ENCODE measurements at regions not wholly inside any gene's neighbourhood (a gene's known extent, or its start where the extent isn't known, plus 50 kb on each side); places are given as distances from the start of the nearest gene placed in this dataset.

DNA sequence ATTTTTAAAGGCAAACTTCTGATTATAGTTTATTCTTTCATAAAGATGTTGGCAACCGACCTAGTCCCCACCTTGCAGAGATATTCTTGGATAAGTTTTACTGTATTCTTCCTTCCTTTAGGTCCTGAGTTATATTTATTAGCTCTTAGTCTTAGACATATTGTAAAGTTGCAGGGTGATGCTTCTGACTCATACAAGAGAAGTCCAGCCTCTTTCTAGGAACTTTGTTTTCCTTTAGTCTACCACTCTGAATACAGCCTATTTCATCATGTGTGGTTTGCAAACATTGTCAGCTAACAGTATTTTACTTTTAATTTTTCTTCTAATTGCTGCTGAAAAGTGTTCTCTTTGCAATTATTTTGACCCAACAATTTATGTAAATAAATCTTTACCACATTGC is 686.7 kb downstream of the COL12A1 start:
- no peaks in the 10 kb centered on the region for H3K36me3 ChIP-seq
- DNase-seq, result no peak
- no peak overlapping the region for H3K4me3 ChIP-seq
- no peaks in the 10 kb centered on the region for H3K9me3 ChIP-seq
- no peak overlapping the region for H3K27ac ChIP-seq
- intact Hi-C loops (cut with DNase I; ENCODE audit: low total_unique reads), result no loop called here
- TF ChIP-seq POLR2A (IDR thresholded peaks at IDR 0.05), result no peak
- TF ChIP-seq, protein P1, sequence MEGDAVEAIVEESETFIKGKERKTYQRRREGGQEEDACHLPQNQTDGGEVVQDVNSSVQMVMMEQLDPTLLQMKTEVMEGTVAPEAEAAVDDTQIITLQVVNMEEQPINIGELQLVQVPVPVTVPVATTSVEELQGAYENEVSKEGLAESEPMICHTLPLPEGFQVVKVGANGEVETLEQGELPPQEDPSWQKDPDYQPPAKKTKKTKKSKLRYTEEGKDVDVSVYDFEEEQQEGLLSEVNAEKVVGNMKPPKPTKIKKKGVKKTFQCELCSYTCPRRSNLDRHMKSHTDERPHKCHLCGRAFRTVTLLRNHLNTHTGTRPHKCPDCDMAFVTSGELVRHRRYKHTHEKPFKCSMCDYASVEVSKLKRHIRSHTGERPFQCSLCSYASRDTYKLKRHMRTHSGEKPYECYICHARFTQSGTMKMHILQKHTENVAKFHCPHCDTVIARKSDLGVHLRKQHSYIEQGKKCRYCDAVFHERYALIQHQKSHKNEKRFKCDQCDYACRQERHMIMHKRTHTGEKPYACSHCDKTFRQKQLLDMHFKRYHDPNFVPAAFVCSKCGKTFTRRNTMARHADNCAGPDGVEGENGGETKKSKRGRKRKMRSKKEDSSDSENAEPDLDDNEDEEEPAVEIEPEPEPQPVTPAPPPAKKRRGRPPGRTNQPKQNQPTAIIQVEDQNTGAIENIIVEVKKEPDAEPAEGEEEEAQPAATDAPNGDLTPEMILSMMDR (IDR thresholded peaks at IDR 0.05), result no peak
- H3K27me3 ChIP-seq, result no peaks in the 10 kb centered on the region
- H3K4me1 ChIP-seq, result no peaks in the 10 kb centered on the region

DNA sequence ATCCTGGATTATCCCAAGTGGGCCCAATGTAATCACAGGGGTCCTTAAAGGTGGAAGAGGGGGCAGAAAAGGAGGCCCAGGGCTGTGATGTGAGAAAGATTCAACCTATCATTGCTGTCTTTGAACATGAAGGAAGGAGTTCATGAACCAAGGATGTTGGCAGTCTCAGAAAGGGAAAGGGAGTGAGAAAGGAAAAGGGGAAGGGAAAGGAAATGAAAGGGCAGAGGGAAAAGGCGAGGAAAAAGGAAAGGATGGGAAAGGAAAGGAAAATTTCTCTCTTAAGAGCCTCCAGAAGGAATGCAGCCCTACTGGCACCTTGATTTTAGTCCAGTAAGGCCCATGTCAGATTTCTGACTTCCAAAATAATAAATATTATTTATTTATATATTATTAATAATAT is 687.8 kb downstream of the COL12A1 start:
- H3K27ac ChIP-seq, result no peak overlapping the region
- no peak overlapping the region for H3K4me3 ChIP-seq
- H3K4me1 ChIP-seq, result no peaks in the 10 kb centered on the region
- H3K27me3 ChIP-seq, result no peaks in the 10 kb centered on the region
- TF ChIP-seq, protein P1 (IDR thresholded peaks at IDR 0.05), result no peak
- TF ChIP-seq POLR2A (IDR thresholded peaks at IDR 0.05), result no peak
- no peak for DNase-seq
- intact Hi-C loops (cut with DNase I; ENCODE audit: low total_unique reads), result no loop called here
- no peaks in the 10 kb centered on the region for H3K9me3 ChIP-seq
- H3K36me3 ChIP-seq, result no peaks in the 10 kb centered on the region

DNA sequence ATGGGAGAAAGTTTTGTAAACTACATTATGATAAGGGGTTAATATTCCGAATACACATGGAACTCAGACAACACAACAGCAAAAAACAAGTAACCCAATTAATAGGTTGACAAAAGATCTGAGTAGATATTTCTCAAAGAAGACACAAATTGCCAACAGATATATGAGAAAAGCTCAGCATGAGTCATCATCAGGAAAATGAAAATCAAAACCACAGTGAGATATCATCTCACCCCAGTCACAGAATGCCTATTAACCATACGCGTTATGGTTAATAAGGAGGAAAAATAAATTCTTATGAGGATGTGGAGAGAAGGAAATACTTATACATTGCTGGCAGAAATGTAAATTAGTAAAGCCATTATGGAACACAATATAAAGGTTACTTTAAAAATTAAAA is 695.0 kb downstream of the COL12A1 start:
- H3K36me3 ChIP-seq, result no peaks in the 10 kb centered on the region
- TF ChIP-seq POLR2A (IDR thresholded peaks at IDR 0.05), result no peak
- TF ChIP-seq, protein P1 (IDR thresholded peaks at IDR 0.05), result no peak
- no peak overlapping the region for H3K4me3 ChIP-seq
- H3K27ac ChIP-seq, result no peak overlapping the region
- intact Hi-C loops (cut with DNase I; ENCODE audit: low total_unique reads), result no loop called here
- DNase-seq, result no peak
- no peaks in the 10 kb centered on the region for H3K9me3 ChIP-seq
- H3K27me3 ChIP-seq, result no peaks in the 10 kb centered on the region
- no peaks in the 10 kb centered on the region for H3K4me1 ChIP-seq

DNA sequence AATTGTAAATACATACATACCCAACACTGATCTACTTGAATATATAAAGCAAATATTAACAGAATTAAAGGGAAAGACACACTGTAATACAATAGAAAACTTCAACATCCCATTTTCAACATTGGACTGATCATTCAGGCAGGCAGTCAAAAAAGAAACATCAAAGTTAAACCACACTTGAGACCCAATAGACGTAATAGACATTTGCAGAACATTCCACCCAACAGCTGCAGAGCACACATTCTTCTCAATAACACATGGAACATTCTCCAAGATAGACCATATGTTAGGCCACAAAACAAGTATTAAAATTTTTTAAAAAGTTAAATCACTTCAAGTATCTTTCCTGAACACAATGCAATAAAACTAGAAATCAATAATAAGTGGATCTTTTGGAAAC is 698.2 kb downstream of the COL12A1 start:
- intact Hi-C loops (cut with DNase I; ENCODE audit: low total_unique reads), result no loop called here
- H3K27ac ChIP-seq, result no peak overlapping the region
- no peak for DNase-seq
- H3K27me3 ChIP-seq, result no peaks in the 10 kb centered on the region
- H3K9me3 ChIP-seq, result peaks cover 0 to 8% of the 10 kb centered on the region in 2 donors
- H3K36me3 ChIP-seq, result no peaks in the 10 kb centered on the region
- TF ChIP-seq POLR2A (IDR thresholded peaks at IDR 0.05), result no peak
- TF ChIP-seq, protein P1 (IDR thresholded peaks at IDR 0.05), result no peak
- H3K4me3 ChIP-seq, result no peak overlapping the region
- H3K4me1 ChIP-seq, result no peaks in the 10 kb centered on the region

DNA sequence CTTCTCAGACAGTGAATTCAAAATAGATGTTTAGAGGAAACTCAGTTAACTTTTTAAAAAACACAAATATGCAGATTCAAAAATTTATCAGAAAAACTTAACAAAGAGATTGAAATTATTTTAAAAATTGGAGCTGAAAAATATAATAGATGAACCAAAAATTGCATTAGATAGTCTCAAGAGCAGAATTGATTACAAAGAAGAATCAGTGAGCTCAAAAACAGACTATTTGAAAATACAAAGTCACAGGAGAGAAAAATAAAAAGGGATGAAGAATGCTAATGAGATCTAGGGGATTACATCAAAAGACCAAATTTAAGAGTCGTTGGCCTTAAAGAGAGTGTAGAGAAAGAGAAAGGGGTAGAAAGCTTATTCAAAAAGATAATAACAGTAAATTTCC is 700.5 kb downstream of the COL12A1 start:
- Histone ChIP-seq H3K36me3 (no peaks in the 10 kb centered on the region), H3K27me3 (no peaks in the 10 kb centered on the region), H3K9me3 (peaks cover 0 to 8% of the 10 kb centered on the region in 2 donors), H3K27ac (no peak overlapping the region), H3K4me3 (no peak overlapping the region), H3K4me1 (no peaks in the 10 kb centered on the region)
- DNase-seq, result no peak
- intact Hi-C loops (cut with DNase I; ENCODE audit: low total_unique reads), result no loop called here
- TF ChIP-seq, protein P1 (IDR thresholded peaks at IDR 0.05), result no peak
- TF ChIP-seq POLR2A (IDR thresholded peaks at IDR 0.05), result no peak

Measured in uterus (tissue), 3 donors.